D721Med (cell line): ENCODE measurements at regions not wholly inside any gene's neighbourhood (a gene's known extent, or its start where the extent isn't known, plus 50 kb on each side); places are given as distances from the start of the nearest gene placed in this dataset.

Experiments
- DNase-seq: peaks from one replicate; pipeline ENCODE4 v3.0.0; 2011; ENCODE audit warnings: low spot score; ENCODE audit not compliant: insufficient read length
- FAIRE-seq: peaks from 2 replicates; lab custom pipeline; 2011; peaks lifted over from hg19 to GRCh38; lab: Jason Lieb, UNC
- CTCF ChIP-seq: IDR thresholded peaks from 2 replicates; pipeline ENCODE4 v1.5.1; 2012; ENCODE audit warnings: mild to moderate bottlenecking, control low read depth; ENCODE audit not compliant: insufficient read depth; ENCODE audit errors: missing control alignments

GRCh38 chr12:87812030-87812429 lies 217.2 kb downstream of the C12orf50 start:
- FAIRE-seq = no peak
- DNase-seq = no peak
- no peak for TF ChIP-seq CTCF

GRCh38 chr12:87809916-87810315 lies 219.3 kb downstream of the C12orf50 start:
- TF ChIP-seq CTCF = no peak
- no peak for DNase-seq
- FAIRE-seq = no peak

GRCh38 chr12:87807086-87807485 lies 222.1 kb downstream of the C12orf50 start:
- FAIRE-seq (no peak), DNase-seq (no peak)
- TF ChIP-seq CTCF = no peak

- FAIRE-seq (no peak), DNase-seq (no peak)
- no peak for TF ChIP-seq CTCF
Measured at GRCh38 chr12:87806310-87806709, 222.9 kb downstream of the C12orf50 start.

GRCh38 chr12:87804386-87804785 lies 224.8 kb downstream of the C12orf50 start:
- no peak for TF ChIP-seq CTCF
- no peak for FAIRE-seq
- DNase-seq = no peak

- no peak for DNase-seq
- TF ChIP-seq CTCF = no peak
- no peak for FAIRE-seq
Measured at GRCh38 chr12:87802721-87803011, 226.5 kb downstream of the C12orf50 start.

GRCh38 chr12:87801860-87802720 lies 227.1 kb downstream of the C12orf50 start:
- DNase-seq (no peak), FAIRE-seq (no peak)
- TF ChIP-seq CTCF = no peak
